KMS-11 (cell line): ENCODE measurements at regions not wholly inside any gene's neighbourhood (a gene's known extent, or its start where the extent isn't known, plus 50 kb on each side); places are given as distances from the start of the nearest gene placed in this dataset.

Experiments
- H2AFZ ChIP-seq: fragments of 200-600 bp; sonication (generic); 2 replicates; pipeline ENCODE4 v1.6.1; 2016; ENCODE audit warnings: antibody characterized with exemption, mixed run types, low read depth
- H3K27ac ChIP-seq: fragments of 200-600 bp; sonication (generic); 2 replicates; pipeline ENCODE4 v1.6.1; 2016; ENCODE audit warnings: mild to moderate bottlenecking, mixed run types
- H3K27me3 ChIP-seq: fragments of 200-600 bp; sonication (generic); 2 replicates; pipeline ENCODE4 v1.6.1; 2017; ENCODE audit warnings: mild to moderate bottlenecking, low read depth, mixed run types, moderate library complexity; ENCODE audit not compliant: insufficient read depth
- H3K36me3 ChIP-seq: fragments of 200-600 bp; sonication (generic); 2 replicates; pipeline ENCODE4 v1.6.1; 2017; ENCODE audit warnings: mild to moderate bottlenecking, mixed run types; ENCODE audit not compliant: insufficient read depth
- H3K4me1 ChIP-seq: fragments of 200-600 bp; sonication (generic); 2 replicates; pipeline ENCODE4 v1.6.1; 2016; ENCODE audit warnings: mild to moderate bottlenecking, low read depth, mixed run types; ENCODE audit not compliant: poor library complexity, severe bottlenecking
- H3K4me2 ChIP-seq: fragments of 200-600 bp; sonication (generic); 2 replicates; pipeline ENCODE4 v1.7.0; 2016; ENCODE audit warnings: mild to moderate bottlenecking, mixed run types
- H3K4me3 ChIP-seq: fragments of 200-600 bp; sonication (generic); IDR thresholded peaks from 2 replicates; pipeline ENCODE4 v1.6.1; 2017; ENCODE audit warnings: low read depth, low read length, mixed read lengths; ENCODE audit not compliant: insufficient read depth
- H3K79me2 ChIP-seq: fragments of 200-600 bp; sonication (generic); 2 replicates; pipeline ENCODE4 v1.6.1; 2016; ENCODE audit warnings: low read depth, mixed run types; ENCODE audit not compliant: insufficient read depth
- H3K9ac ChIP-seq: fragments of 200-600 bp; sonication (generic); 2 replicates; pipeline ENCODE4 v1.6.1; 2016; ENCODE audit warnings: mild to moderate bottlenecking, mixed run types
- H4K20me1 ChIP-seq: fragments of 200-600 bp; sonication (generic); 2 replicates; pipeline ENCODE4 v1.6.1; 2016; ENCODE audit warnings: mild to moderate bottlenecking, mixed run types; ENCODE audit not compliant: insufficient read depth
- CTCF ChIP-seq: fragments of 200-600 bp; sonication (generic); conservative IDR thresholded peaks from 2 replicates; pipeline ENCODE4 v1.6.1; 2017; ENCODE audit warnings: low read depth, mild to moderate bottlenecking, antibody characterized with exemption, low read length, moderate library complexity, mixed read lengths

GRCh38 chr4:64539234-64539849 is 130.1 kb upstream of the TECRL start:
- Histone ChIP-seq H3K4me3 (no peak overlapping the region), H3K36me3 (no peaks in the 10 kb centered on the region), H3K4me2 (no peak overlapping the region), H4K20me1 (no peaks in the 10 kb centered on the region; the same call in 1 of the 2 replicates), H3K79me2 (no peaks in the 10 kb centered on the region), H2AFZ (peak overlapping the region; percentile 10; the same call in 1 of the 2 replicates), H3K27ac (no peak overlapping the region), H3K9ac (no peak overlapping the region), H3K4me1 (peaks cover 8% of the 10 kb centered on the region), H3K27me3 (no peaks in the 10 kb centered on the region)
- TF ChIP-seq CTCF, result peak; percentile 84

- Histone ChIP-seq H3K27me3 (no peaks in the 10 kb centered on the region), H3K27ac (no peak overlapping the region), H3K36me3 (no peaks in the 10 kb centered on the region), H2AFZ (no peak overlapping the region), H3K9ac (no peak overlapping the region), H3K4me2 (no peak overlapping the region), H3K79me2 (no peaks in the 10 kb centered on the region), H3K4me3 (no peak overlapping the region), H4K20me1 (no peaks in the 10 kb centered on the region), H3K4me1 (peaks cover 8% of the 10 kb centered on the region)
- no peak for TF ChIP-seq CTCF
Measured at GRCh38 chr4:64538219-64538618, 129.0 kb upstream of the TECRL start.

- Histone ChIP-seq H3K4me2 (no peak overlapping the region), H4K20me1 (no peaks in the 10 kb centered on the region), H3K79me2 (no peaks in the 10 kb centered on the region), H3K27me3 (no peaks in the 10 kb centered on the region), H3K9ac (no peak overlapping the region), H3K36me3 (no peaks in the 10 kb centered on the region), H3K4me1 (peaks cover under 1% of the 10 kb centered on the region), H3K4me3 (no peak overlapping the region), H3K27ac (no peak overlapping the region), H2AFZ (no peak overlapping the region)
- no peak for TF ChIP-seq CTCF
Measured at GRCh38 chr4:64533637-64534036, 124.4 kb upstream of the TECRL start.

- H3K4me1 ChIP-seq, result no peaks in the 10 kb centered on the region
- TF ChIP-seq CTCF, result no peak
- no peak overlapping the region for H2AFZ ChIP-seq
- H3K79me2 ChIP-seq, result no peaks in the 10 kb centered on the region
- no peak overlapping the region for H3K4me2 ChIP-seq
- no peaks in the 10 kb centered on the region for H4K20me1 ChIP-seq
- no peaks in the 10 kb centered on the region for H3K27me3 ChIP-seq
- H3K27ac ChIP-seq, result no peak overlapping the region
- H3K9ac ChIP-seq, result no peak overlapping the region
- H3K4me3 ChIP-seq, result no peak overlapping the region
- no peaks in the 10 kb centered on the region for H3K36me3 ChIP-seq
Measured at GRCh38 chr4:64533159-64533558, 123.9 kb upstream of the TECRL start.
